HG03354 (cell line): ENCODE measurements at regions not wholly inside any gene's neighbourhood (a gene's known extent, or its start where the extent isn't known, plus 50 kb on each side); places are given as distances from the start of the nearest gene placed in this dataset.
"Not testable (repeated sequence)": the region's sequence is repeated elsewhere in the genome, so short reads cannot be mapped to it uniquely, and the experiment has no call there.

ENCODE experiments used
- ATAC-seq: cut with Tn5 transposase; IDR thresholded peaks from one replicate; pipeline ENCODE4 v1.9.1; 2021; ENCODE audit warnings: mild to moderate bottlenecking; ENCODE audit not compliant: unreplicated experiment, poor library complexity, severe bottlenecking

GRCh38 chr3:87541723-87542122, 265.3 kb upstream of the POU1F1 start:
- no peak for ATAC-seq

- ATAC-seq = not testable (repeated sequence)
Observed at GRCh38 chr3:87538722-87539121, 262.3 kb upstream of the POU1F1 start.

GRCh38 chr3:87509401-87509800, 233.0 kb upstream of the POU1F1 start:
- no peak for ATAC-seq

- no peak for ATAC-seq
Observed at GRCh38 chr3:87508921-87509320, 232.5 kb upstream of the POU1F1 start.

GRCh38 chr3:87507753-87508152, 231.4 kb upstream of the POU1F1 start:
- no peak for ATAC-seq

GRCh38 chr3:87503900-87504498, 227.6 kb upstream of the POU1F1 start:
- ATAC-seq = peak; percentile 98

GRCh38 chr3:87501076-87501475, 224.7 kb upstream of the POU1F1 start:
- ATAC-seq = no peak

- ATAC-seq = no peak
Observed at GRCh38 chr3:87498358-87499080, 222.1 kb upstream of the POU1F1 start.

- no peak for ATAC-seq
Observed at GRCh38 chr3:87495938-87496337, 219.6 kb upstream of the POU1F1 start.

GRCh38 chr3:87494264-87494663, 217.9 kb upstream of the POU1F1 start:
- no peak for ATAC-seq

- ATAC-seq = no peak
Observed at GRCh38 chr3:87491843-87492242, 215.5 kb upstream of the POU1F1 start.

GRCh38 chr3:87489892-87490291, 213.5 kb upstream of the POU1F1 start:
- ATAC-seq = no peak

- ATAC-seq = no peak
Observed at GRCh38 chr3:87488765-87489164, 212.4 kb upstream of the POU1F1 start.

GRCh38 chr3:87486635-87487034, 210.3 kb upstream of the POU1F1 start:
- not testable (repeated sequence) for ATAC-seq

- ATAC-seq = no peak
Observed at GRCh38 chr3:87486115-87486514, 209.7 kb upstream of the POU1F1 start.

- ATAC-seq = no peak
Observed at GRCh38 chr3:87478716-87479115, 202.3 kb upstream of the POU1F1 start.

GRCh38 chr3:87473944-87474343, 197.6 kb upstream of the POU1F1 start:
- no peak for ATAC-seq

- ATAC-seq = no peak
Observed at GRCh38 chr3:87468938-87469337, 192.6 kb upstream of the POU1F1 start.

- no peak for ATAC-seq
Observed at GRCh38 chr3:87468235-87468634, 191.9 kb upstream of the POU1F1 start.

- no peak for ATAC-seq
Observed at GRCh38 chr3:87462228-87462627, 185.8 kb upstream of the POU1F1 start.

GRCh38 chr3:87461443-87461842, 185.1 kb upstream of the POU1F1 start:
- no peak for ATAC-seq

GRCh38 chr3:87461036-87461435, 184.7 kb upstream of the POU1F1 start:
- ATAC-seq = no peak
